ENCODE measurements at regions not wholly inside any gene's neighbourhood (a gene's known extent, or its start where the extent isn't known, plus 50 kb on each side); places are given as distances from the start of the nearest gene placed in this dataset.

- no peak for TF ChIP-seq ZNF274 (IDR thresholded peaks at IDR 0.05; ENCODE audit: low read depth, low read length)
- TF ChIP-seq YY1 (IDR thresholded peaks at IDR 0.05; ENCODE audit: insufficient read depth, insufficient read length), result no peak
- no peak for TF ChIP-seq SUZ12 (IDR thresholded peaks at IDR 0.05; ENCODE audit: extremely low read depth, insufficient read depth, insufficient read length)
Observed at GRCh38 chr10:22792161-22792560, 77.8 kb upstream of the PIP4K2A start.

All from NT2/D1 (cell line).